GM12878 (cell line): ENCODE measurements at regions not wholly inside any gene's neighbourhood (a gene's known extent, or its start where the extent isn't known, plus 50 kb on each side); places are given as distances from the start of the nearest gene placed in this dataset.
"Not testable (repeated sequence)": the region's sequence is repeated elsewhere in the genome, so short reads cannot be mapped to it uniquely, and the experiment has no call there.

ENCODE experiments used
- ATAC-seq: fragments of 200-7000 bp; cut with Tn5 transposase; 3 replicates; pipeline ENCODE4 v1.9.1; 2020; ENCODE audit warnings: mild to moderate bottlenecking, moderate library complexity
- BruUV-seq: library from RNA; stranded (reverse); fragments of 400-500 nt; replicated peaks from 2 replicates; lab custom pipeline; 2021; lab: Mats Ljungman, UMichigan
- CTCF ChIA-PET: fragments of 300-600 bp; sonication (Branson Sonifier 250); formaldehyde crosslinking; extraction: SDS; loops from one replicate; lab custom pipeline; 2021; ENCODE audit warnings: inconsistent platforms; lab: Yijun Ruan, JAX
- POLR2A ChIA-PET: fragments of 350-600 bp; formaldehyde crosslinking; extraction: SDS; loops from one replicate; lab custom pipeline; 2021; ENCODE audit warnings: inconsistent platforms; lab: Charles Lee
- RAD21 ChIA-PET: fragments of 300-600 bp; sonication (Branson Sonifier 250); formaldehyde crosslinking; loops from one replicate; lab custom pipeline; 2023; ENCODE audit warnings: antibody characterized with exemption; ENCODE audit not compliant: unreplicated experiment; lab: Charles Lee
- SMC1A ChIA-PET: fragments of 300-600 bp; sonication (Branson Sonifier 250); formaldehyde crosslinking; loops from one replicate; lab custom pipeline; 2023; ENCODE audit not compliant: unreplicated experiment, uncharacterized antibody; lab: Charles Lee
- DNase-seq: peaks from one replicate; pipeline ENCODE4 v3.0.0-alpha.2; 2011; ENCODE audit warnings: low read depth, low spot score
- FAIRE-seq: peaks from 3 replicates; lab custom pipeline; 2011; peaks lifted over from hg19 to GRCh38; lab: Jason Lieb, UNC
- H2AFZ ChIP-seq: 2 replicates; pipeline ENCODE4 v1.6.0; 2011; ENCODE audit warnings: low read depth, low read length, control low read depth; ENCODE audit not compliant: control insufficient read depth
- H3K27ac ChIP-seq: 2 replicates; pipeline ENCODE4 v1.5.1; 2011; ENCODE audit warnings: control low read depth; ENCODE audit not compliant: control insufficient read depth, insufficient read depth
- H3K27me3 ChIP-seq, 2 experiments: replicated peaks in 1 of 2; 2 replicates each; pipeline versions ENCODE4 v1.6.0 to v1.6.1; 2011; ENCODE audit warnings: low read length in 1 of 2; ENCODE audit not compliant: control insufficient read depth in 2 of 2, insufficient read depth in 2 of 2
- H3K36me3 ChIP-seq, 2 experiments: 2 replicates each; pipeline ENCODE4 v1.5.1; 2011; ENCODE audit warnings: low read length in 1 of 2; ENCODE audit not compliant: control insufficient read depth in 2 of 2, insufficient read depth in 2 of 2
- H3K4me1 ChIP-seq: 2 replicates; pipeline ENCODE4 v1.6.1; 2011; ENCODE audit warnings: mild to moderate bottlenecking, low read length, moderate library complexity, mixed read lengths; ENCODE audit not compliant: control insufficient read depth, insufficient read depth
- H3K4me2 ChIP-seq: 2 replicates; pipeline ENCODE4 v1.6.0; 2011; ENCODE audit warnings: control low read depth; ENCODE audit not compliant: control insufficient read depth, insufficient read depth
- H3K4me3 ChIP-seq: fragments of 200-600 bp; sonication (generic); 2 replicates; pipeline ENCODE4 v1.5.1; 2016
- H3K79me2 ChIP-seq: 2 replicates; pipeline ENCODE4 v1.6.0; 2011; ENCODE audit warnings: low read length; ENCODE audit not compliant: control insufficient read depth, insufficient read depth
- H3K9ac ChIP-seq: 2 replicates; pipeline ENCODE4 v1.8.0; 2011; ENCODE audit warnings: low read length, control low read depth, mixed read lengths; ENCODE audit not compliant: control insufficient read depth, insufficient read depth
- H3K9me3 ChIP-seq: replicated peaks from 3 replicates; pipeline ENCODE4 v1.5.1; 2011; ENCODE audit warnings: mild to moderate bottlenecking, low read length; ENCODE audit not compliant: control insufficient read depth, insufficient read depth
- H4K20me1 ChIP-seq: 2 replicates; pipeline ENCODE4 v1.6.0; 2011; ENCODE audit not compliant: control insufficient read depth, insufficient read depth
- CBX3 ChIP-seq: fragments of 200-600 bp; sonication (generic); IDR thresholded peaks from 2 replicates; pipeline ENCODE4 v1.6.1; 2016; ENCODE audit warnings: low read depth, borderline replicate concordance
- CEBPB ChIP-seq, 2 experiments: fragments of 150-350 bp in 1 of 2; IDR thresholded peaks; 2 replicates each; pipeline ENCODE4 v1.6.1; 2012 to 2014; ENCODE audit warnings: low read depth in 2 of 2, low read length in 2 of 2, borderline replicate concordance in 1 of 2, inconsistent platforms in 1 of 2
- FOS ChIP-seq: IDR thresholded peaks from 3 replicates; pipeline ENCODE4 v1.6.1; 2011; ENCODE audit warnings: borderline replicate concordance; ENCODE audit not compliant: insufficient read length; ENCODE audit errors: extremely low read depth
- TBL1XR1 ChIP-seq: IDR thresholded peaks from 2 replicates; pipeline ENCODE4 v1.6.1; 2012; ENCODE audit warnings: low read depth, low read length, improper control_type of control experiment
- YY1 ChIP-seq: IDR thresholded peaks from 2 replicates; pipeline ENCODE4 v1.6.1; 2011; ENCODE audit warnings: low read depth, mild to moderate bottlenecking, low read length
- ZNF622 ChIP-seq: fragments of 450-650 bp; IDR thresholded peaks from 2 replicates; pipeline ENCODE4 v1.6.1; 2017; ENCODE audit warnings: mild to moderate bottlenecking, inconsistent platforms
- WGBS: methylation state at CpG from one replicate; pipeline ENCODE4 v1.1.6; 2016; ENCODE audit warnings: low lambda C conversion rate; ENCODE audit not compliant: insufficient replicate concordance, insufficient coverage; ENCODE audit errors: missing lambda C conversion rate; 5-methylcytosine and 5-hydroxymethylcytosine counted together
- in situ Hi-C: fragments of 300-500 bp; cut with MboI; formaldehyde crosslinking; loops from 9 replicates; pipeline ENCODE4 v1.14.3; 2018; ENCODE audit warnings: mixed read lengths
- intact Hi-C: fragments of 100-400 bp; cut with micrococcal nuclease; formaldehyde crosslinking; loops from one replicate; pipeline ENCODE4 v1.14.2; 2022; ENCODE audit not compliant: unreplicated experiment
- TF ChIP-seq, protein P1 (sequence below): IDR thresholded peaks from 2 replicates; pipeline ENCODE4 v1.6.1; 2012; ENCODE audit warnings: low read depth, low read length, improper control_type of control experiment

DNA sequence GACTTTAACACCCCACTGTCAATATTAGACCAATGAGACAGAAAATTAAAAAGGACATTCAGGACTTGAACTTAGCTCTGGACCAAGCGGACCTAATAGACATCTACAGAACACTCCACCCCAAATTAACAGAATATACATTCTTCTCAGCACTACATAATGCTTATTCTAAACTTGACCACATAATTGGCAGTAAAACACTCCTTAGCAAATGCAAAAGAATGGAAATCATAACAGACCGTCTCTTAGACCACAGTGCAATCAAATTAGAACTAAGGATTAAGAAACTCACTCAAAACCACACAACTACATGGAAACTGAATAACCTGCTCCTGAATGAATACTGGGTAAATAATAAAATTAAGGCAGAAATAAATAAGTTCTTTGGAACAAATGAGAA is 138.2 kb upstream of the PDE4B start:
- H3K27me3 ChIP-seq, H2AFZ ChIP-seq, RAD21 ChIA-PET, in situ Hi-C loops, DNase-seq, FAIRE-seq, H3K4me1 ChIP-seq, H3K27ac ChIP-seq, POLR2A ChIA-PET, H4K20me1 ChIP-seq, intact Hi-C loops, BruUV-seq, H3K4me2 ChIP-seq, H3K79me2 ChIP-seq, H3K36me3 ChIP-seq, H3K9ac ChIP-seq, H3K4me3 ChIP-seq, H3K9me3 ChIP-seq, SMC1A ChIA-PET, ATAC-seq, CTCF ChIA-PET: not testable (repeated sequence)
- 16% methylated on average over 2 of the region's 2 CpGs for WGBS

DNA sequence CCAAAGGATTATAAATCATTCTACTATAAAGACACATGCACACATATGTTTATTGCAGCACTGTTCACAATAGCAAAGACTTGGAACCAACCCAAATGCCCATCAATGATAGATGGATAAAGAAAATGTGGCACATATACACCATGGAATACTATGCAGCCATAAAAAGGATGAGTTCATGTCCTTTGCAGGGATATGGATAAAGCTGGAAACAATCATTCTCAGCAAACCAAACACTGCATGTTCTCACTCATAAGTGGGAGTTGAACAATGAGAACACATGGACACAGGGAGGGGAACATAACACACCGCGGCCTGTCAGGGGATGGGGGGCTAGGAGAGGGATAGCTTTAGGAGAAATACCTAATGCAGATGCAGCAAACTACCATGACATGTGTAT is 135.1 kb upstream of the PDE4B start:
- H3K79me2 ChIP-seq, BruUV-seq, H3K9ac ChIP-seq, SMC1A ChIA-PET, RAD21 ChIA-PET, POLR2A ChIA-PET, H3K4me3 ChIP-seq, ATAC-seq, H2AFZ ChIP-seq, H4K20me1 ChIP-seq, FAIRE-seq, CTCF ChIA-PET, H3K4me1 ChIP-seq, intact Hi-C loops, H3K9me3 ChIP-seq, H3K36me3 ChIP-seq, DNase-seq, H3K27ac ChIP-seq, H3K27me3 ChIP-seq, in situ Hi-C loops, H3K4me2 ChIP-seq: not testable (repeated sequence)
- 92% methylated on average over 2 of the region's 2 CpGs for WGBS

- Histone ChIP-seq H2AFZ (no peak overlapping the region), H3K4me2 (no peak overlapping the region), H3K79me2 (no peaks in the 10 kb centered on the region), H3K27ac (no peak overlapping the region), H3K9ac (no peak overlapping the region), H3K27me3 (no peaks in the 10 kb centered on the region), H4K20me1 (no peaks in the 10 kb centered on the region), H3K4me3 (no peak overlapping the region), H3K4me1 (no peaks in the 10 kb centered on the region), H3K9me3 (no peaks in the 10 kb centered on the region), H3K36me3 (no peaks in the 10 kb centered on the region)
- ATAC-seq (no peak), DNase-seq (no peak), FAIRE-seq (no peak)
- BruUV-seq: no TSS peak
- WGBS: 16% methylated on average over 4 of the region's 4 CpGs
- RAD21 ChIA-PET: no interaction called here
- SMC1A ChIA-PET: interaction anchor here (0.6 kb wide), 1 partner anchor 285 kb away, joined by 3 read pairs; no protein-coding TSS in a partner anchor
- POLR2A ChIA-PET: no interaction called here
- CTCF ChIA-PET: no interaction called here
- intact Hi-C loops (no loop called here), in situ Hi-C loops (no loop called here)
- TF ChIP-seq TBL1XR1 (no peak), YY1 (no peak), CBX3 (no peak), ZNF622 (no peak), FOS (no peak), CEBPB (IDR thresholded peaks at IDR 0.05; ENCODE audit: borderline replicate concordance in 1 of 2, low read depth in 2 of 2, low read length in 2 of 2) (no peak)
- TF ChIP-seq, protein P1, sequence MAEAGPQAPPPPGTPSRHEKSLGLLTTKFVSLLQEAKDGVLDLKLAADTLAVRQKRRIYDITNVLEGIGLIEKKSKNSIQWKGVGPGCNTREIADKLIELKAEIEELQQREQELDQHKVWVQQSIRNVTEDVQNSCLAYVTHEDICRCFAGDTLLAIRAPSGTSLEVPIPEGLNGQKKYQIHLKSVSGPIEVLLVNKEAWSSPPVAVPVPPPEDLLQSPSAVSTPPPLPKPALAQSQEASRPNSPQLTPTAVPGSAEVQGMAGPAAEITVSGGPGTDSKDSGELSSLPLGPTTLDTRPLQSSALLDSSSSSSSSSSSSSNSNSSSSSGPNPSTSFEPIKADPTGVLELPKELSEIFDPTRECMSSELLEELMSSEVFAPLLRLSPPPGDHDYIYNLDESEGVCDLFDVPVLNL: no peak
These were observed 134.6 kb upstream of the PDE4B start for GRCh38 chr1:65658122-65658521.
